ENCODE measurements at regions not wholly inside any gene's neighbourhood (a gene's known extent, or its start where the extent isn't known, plus 50 kb on each side); places are given as distances from the start of the nearest gene placed in this dataset.

DNA sequence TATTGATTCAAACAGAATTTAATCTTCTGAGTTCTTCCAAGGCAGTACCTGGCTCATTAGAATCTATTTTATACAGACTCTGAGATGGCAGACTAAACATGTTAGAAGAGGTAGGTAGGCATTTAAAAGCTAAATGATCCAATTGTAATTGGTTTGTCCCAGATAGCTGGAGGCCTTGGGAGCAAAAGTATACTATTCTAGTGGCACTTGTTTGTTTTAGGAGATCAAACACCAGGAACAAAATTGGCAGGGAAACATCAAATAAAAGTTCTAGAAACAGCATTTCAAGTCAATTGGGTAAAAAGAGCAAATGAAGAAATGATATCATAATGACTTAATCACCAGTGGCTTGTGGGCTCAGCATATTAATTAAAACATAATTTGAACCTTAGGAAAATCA is 521.4 kb downstream of the PRR16 start:
- no peak overlapping the region for H3K4me3 ChIP-seq (ENCODE audit: low read depth, low read length)
- no peak for DNase-seq (ENCODE audit: low read depth)
- TF ChIP-seq CTCF (conservative IDR thresholded peaks at IDR 0.05; ENCODE audit: low read depth, low read length): no peak

DNA sequence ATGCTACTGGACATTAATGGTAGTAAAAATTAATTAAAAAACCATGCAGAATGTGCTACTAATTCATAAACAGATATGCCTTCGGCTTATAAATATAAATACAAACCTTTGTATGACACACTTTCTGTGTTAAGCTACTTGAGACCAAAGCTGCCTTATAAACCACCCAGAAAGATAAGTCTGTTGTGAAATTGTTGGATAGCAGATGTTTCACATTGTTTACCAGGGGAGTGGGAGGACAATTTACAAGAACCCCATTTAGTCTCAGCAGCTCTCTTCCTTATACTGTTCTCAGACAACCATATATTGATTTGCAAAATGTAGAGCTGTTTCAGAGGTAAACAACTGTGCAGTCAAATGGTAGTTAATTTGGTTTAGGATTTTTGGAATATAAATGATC is 524.4 kb downstream of the PRR16 start:
- DNase-seq (ENCODE audit: low read depth): no peak
- TF ChIP-seq CTCF (conservative IDR thresholded peaks at IDR 0.05; ENCODE audit: low read depth, low read length): no peak
- H3K4me3 ChIP-seq (ENCODE audit: low read depth, low read length): no peak overlapping the region

DNA sequence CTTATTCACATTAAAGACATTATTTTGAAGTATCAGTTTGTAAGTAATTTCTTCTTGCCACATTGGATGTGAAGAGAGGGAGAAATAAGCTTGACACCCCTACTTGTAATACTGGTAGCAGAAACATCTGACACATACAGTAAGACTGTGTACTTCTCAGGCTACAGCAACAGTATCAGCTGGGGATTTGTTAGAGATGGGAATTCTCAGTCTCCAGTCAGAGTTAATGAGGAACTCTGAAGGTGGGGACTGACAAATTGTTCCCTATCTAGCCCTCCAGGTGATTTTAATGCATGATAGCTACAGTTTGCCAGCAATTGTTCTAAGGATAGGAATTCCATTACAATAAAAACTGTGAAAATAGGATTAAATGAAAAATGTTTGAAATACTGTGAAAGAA is 524.8 kb downstream of the PRR16 start:
- TF ChIP-seq CTCF (conservative IDR thresholded peaks at IDR 0.05; ENCODE audit: low read depth, low read length): no peak
- no peak overlapping the region for H3K4me3 ChIP-seq (ENCODE audit: low read depth, low read length)
- no peak for DNase-seq (ENCODE audit: low read depth)

- no peak for TF ChIP-seq CTCF (conservative IDR thresholded peaks at IDR 0.05; ENCODE audit: low read depth, low read length)
- no peak for DNase-seq (ENCODE audit: low read depth)
- H3K4me3 ChIP-seq (ENCODE audit: low read depth, low read length): no peak overlapping the region
These were observed 527.5 kb downstream of the PRR16 start for GRCh38 chr5:120991569-120991968.

DNA sequence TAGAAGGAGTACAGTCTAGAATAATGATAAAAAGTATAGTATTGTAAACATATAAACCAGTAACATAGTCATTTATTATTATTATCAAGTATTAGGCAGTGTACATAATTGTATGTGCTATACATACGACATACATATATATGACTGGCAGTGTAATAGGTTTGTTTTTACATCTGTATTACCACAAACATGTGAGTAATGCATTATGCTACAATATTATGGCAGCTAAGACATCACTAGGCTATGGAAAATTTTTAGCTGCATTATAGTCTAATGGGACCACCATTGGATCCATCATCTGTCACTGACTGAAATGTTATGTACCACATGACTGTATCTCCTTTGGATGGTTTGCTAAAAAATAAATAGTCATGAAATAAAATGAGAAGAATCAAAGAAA is 530.0 kb downstream of the PRR16 start:
- H3K4me3 ChIP-seq (ENCODE audit: low read depth, low read length): no peak overlapping the region
- no peak for TF ChIP-seq CTCF (conservative IDR thresholded peaks at IDR 0.05; ENCODE audit: low read depth, low read length)
- no peak for DNase-seq (ENCODE audit: low read depth)

- no peak for TF ChIP-seq CTCF (conservative IDR thresholded peaks at IDR 0.05; ENCODE audit: low read depth, low read length)
- no peak overlapping the region for H3K4me3 ChIP-seq (ENCODE audit: low read depth, low read length)
- no peak for DNase-seq (ENCODE audit: low read depth)
These were observed 535.5 kb downstream of the PRR16 start for GRCh38 chr5:120999550-120999949.

GRCh38 chr5:121006217-121006616 is 542.1 kb downstream of the PRR16 start:
- no peak overlapping the region for H3K4me3 ChIP-seq (ENCODE audit: low read depth, low read length)
- TF ChIP-seq CTCF (conservative IDR thresholded peaks at IDR 0.05; ENCODE audit: low read depth, low read length): no peak
- DNase-seq (ENCODE audit: low read depth): no peak

Measured in choroid plexus epithelial cell (primary cell).